Pancreas (tissue), 10 donors: ENCODE measurements at regions not wholly inside any gene's neighbourhood (a gene's known extent, or its start where the extent isn't known, plus 50 kb on each side); places are given as distances from the start of the nearest gene placed in this dataset.

ENCODE experiments used
- ATAC-seq, 4 donors: fragments of 200-7000 bp; cut with Tn5 transposase; one replicate each; pipeline versions ENCODE4 v1.8.0 to v1.9.1; 2020; ENCODE audit warnings: mild to moderate bottlenecking in 4 of 4, moderate library complexity in 4 of 4
- DNase-seq, 6 donors: peaks; one replicate each; pipeline ENCODE4 v3.0.0-alpha.2; 2020
- FAIRE-seq: peaks from 2 replicates; lab custom pipeline; 2012; peaks lifted over from hg19 to GRCh38; lab: Jason Lieb, UNC
- H3K27ac ChIP-seq, 4 donors: fragments of 200-600 bp; sonication (generic); 1 replicate in 3 of 4; 2 replicates in 1 of 4; pipeline versions ENCODE4 v1.5.0 to v1.8.0; 2020
- H3K27me3 ChIP-seq, 4 donors: fragments of 200-600 bp; one replicate each; pipeline ENCODE4 v1.8.0; 2021
- H3K36me3 ChIP-seq, 3 donors: fragments of 200-600 bp; sonication (generic) in 1 of 3; one replicate each; pipeline versions ENCODE4 v1.5.0 to v1.8.0; 2020 to 2021
- H3K4me1 ChIP-seq, 3 donors: fragments of 200-600 bp; one replicate each; pipeline ENCODE4 v1.8.0; 2021
- H3K4me3 ChIP-seq, 4 donors: fragments of 200-600 bp; sonication (generic) in 2 of 4; one replicate each; pipeline versions ENCODE4 v1.5.0 to v1.8.0; 2020 to 2021
- H3K9me3 ChIP-seq, 4 donors: fragments of 200-600 bp; one replicate each; pipeline ENCODE4 v1.8.0; 2021
- CTCF ChIP-seq, 4 donors: fragments of 200-600 bp; sonication (generic) in 3 of 4; IDR thresholded peaks; one replicate each; pipeline versions ENCODE4 v1.5.0 to v1.8.0; 2021; ENCODE audit warnings: antibody characterized with exemption in 4 of 4
- WGBS, 2 donors: extraction: QIAGEN DNeasy Blood & Tissue Kit; methylation state at CpG; one replicate each; pipeline ENCODE4 v1.1.7; 2013; 5-methylcytosine and 5-hydroxymethylcytosine counted together
- intact Hi-C, 3 donors: fragments of 100-400 bp; cut with DNase I; formaldehyde crosslinking; loops; one replicate each; pipeline versions ENCODE4 v1.11.1 to v1.14.2; 2022
- donor health status: healthy with polysubstance abuse.
- donor health status: DM: no; HTN: no; CAD: no; lungs with moderate emphysema.
- donor health status: DM: no; HTN: no; CAD: no.
- donor health status: control.
- donor health status: control.
- donor health status: Bipolar disorder and iron deficiency.
- donor health status: DM: yes; HTN: yes; CAD: no.
- donor health status: DM: no; HTN: no; CAD: no.
- donor health status: DM: no; HTN: no; CAD: no.
- donor health status: DM: yes; HTN: yes; CAD: no.

DNA sequence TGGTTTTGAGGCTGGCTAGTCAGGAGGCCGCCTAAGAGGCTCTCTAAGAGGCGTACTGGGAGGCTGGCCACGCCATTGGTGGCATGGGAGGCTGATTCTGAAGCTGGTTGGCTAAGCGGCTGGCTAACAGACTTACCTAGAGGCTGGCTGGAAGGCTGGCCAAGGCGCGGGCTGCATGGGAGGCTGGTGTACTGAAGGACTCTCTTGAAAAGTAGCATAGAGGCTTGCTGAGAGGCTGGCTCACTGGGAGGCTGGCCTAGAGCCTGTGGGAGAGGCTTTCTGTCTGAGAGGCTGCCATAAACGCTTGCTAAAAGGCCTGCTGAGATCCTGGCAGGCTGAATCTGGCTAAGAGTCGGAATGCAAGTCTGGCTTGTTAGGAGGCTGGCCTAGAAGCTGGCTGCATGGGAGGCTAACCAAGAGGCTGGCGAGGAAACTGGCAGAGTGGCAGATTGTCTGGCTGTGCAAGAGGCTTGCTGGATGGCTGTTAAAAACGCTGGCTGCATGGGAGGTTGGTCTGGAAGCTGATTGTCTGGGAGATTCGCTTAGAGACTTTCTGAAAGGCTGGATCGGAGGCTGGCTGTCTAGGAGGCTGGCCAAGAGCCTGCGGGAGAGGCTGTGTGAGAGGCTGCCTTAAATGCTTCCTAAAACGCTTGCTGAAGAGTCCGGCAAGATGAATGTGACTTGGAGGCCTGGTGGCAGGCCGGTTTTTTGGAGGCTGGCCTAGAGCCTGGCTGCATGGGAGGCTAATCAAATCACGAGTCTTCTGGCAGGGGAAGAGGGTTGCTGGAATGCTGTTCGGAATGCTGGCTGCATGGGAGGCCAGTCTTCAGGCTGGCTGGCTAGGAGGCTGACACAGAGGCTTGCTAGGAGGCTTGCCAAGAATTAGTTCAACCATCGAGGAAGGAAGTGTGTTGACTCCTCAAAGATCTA lies 134.2 kb downstream of the OR13A1 start:
- intact Hi-C loops, result no loop called here
- no peak overlapping the region for H3K27ac ChIP-seq
- no peak overlapping the region for H3K4me3 ChIP-seq
- TF ChIP-seq CTCF (IDR thresholded peaks at IDR 0.05), result no peak
- H3K36me3 ChIP-seq, result no peaks in the 10 kb centered on the region
- no peaks in the 10 kb centered on the region for H3K27me3 ChIP-seq
- H3K9me3 ChIP-seq, result no peaks in the 10 kb centered on the region
- DNase-seq (peak in 1 of 6 donors; percentile 48), FAIRE-seq (no peak), ATAC-seq (peak in 1 of 4 donors; percentile 16)
- 81 to 88% methylated on average over 19 of the region's 19 CpGs for WGBS, 2 donors
- no peaks in the 10 kb centered on the region for H3K4me1 ChIP-seq

DNA sequence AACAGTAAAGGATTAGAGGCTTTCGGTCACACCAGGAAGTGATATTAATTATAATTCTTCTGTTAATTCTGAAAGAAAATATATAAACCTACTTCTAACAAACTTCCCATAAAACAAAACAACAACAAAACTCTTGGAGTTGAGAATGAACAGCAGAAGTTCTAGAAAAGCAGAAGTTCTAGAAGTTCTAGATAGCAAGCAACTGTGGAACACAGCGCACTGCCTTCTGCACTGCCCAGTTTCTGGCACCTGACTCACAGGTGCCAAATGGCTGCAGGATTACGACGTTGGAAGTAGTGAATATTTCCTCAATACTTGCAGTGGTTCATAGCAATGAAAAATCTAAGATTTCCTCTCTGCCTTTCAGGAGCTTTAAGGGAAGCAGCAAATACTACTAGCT lies 132.2 kb downstream of the OR13A1 start:
- 75 to 78% methylated on average over 4 of the region's 4 CpGs for WGBS, 2 donors
- no peak for DNase-seq
- H3K4me1 ChIP-seq, result no peaks in the 10 kb centered on the region
- no peak for TF ChIP-seq CTCF (IDR thresholded peaks at IDR 0.05)
- FAIRE-seq, result no peak
- H3K27me3 ChIP-seq, result no peaks in the 10 kb centered on the region
- no peak overlapping the region for H3K27ac ChIP-seq
- ATAC-seq, result no peak
- H3K9me3 ChIP-seq, result no peaks in the 10 kb centered on the region
- H3K36me3 ChIP-seq, result no peaks in the 10 kb centered on the region
- intact Hi-C loops, result no loop called here
- H3K4me3 ChIP-seq, result no peak overlapping the region

DNA sequence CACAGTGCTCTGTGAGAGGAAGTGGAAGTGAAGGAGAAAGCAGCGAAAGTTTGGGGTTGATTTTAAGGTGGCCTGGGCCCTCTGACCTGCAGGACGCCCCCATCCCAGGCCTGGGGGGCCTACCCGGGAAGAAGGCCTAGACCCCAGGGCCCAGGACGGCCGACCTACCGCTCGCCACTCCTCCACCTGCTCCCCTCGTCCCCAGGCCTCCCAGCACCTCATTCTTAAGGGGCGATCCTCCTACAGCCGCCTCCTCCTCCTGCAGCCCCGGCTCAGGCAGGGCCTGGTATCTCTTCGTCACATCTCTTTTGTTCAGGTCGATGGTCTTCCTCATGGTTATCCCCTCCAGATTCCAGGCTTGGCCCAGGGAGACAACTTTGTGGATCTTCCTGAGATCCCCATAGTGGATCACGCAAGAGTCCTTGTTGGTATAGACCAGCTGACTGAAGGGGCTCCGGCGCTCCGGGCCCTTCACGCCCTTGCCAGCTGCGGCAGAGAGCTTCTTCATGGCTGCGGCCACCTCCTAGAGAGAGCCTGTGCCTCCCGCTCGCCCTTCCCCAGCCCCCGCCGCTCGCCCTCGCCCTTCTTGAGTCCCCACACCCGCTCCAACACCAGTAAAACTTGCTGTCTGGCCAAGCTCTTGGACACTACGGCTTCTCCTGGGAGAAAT lies 117.5 kb downstream of the OR13A1 start:
- Histone ChIP-seq H3K27me3 (peaks cover 0 to 7% (median 0%) of the 10 kb centered on the region in 4 donors), H3K4me1 (no peaks in the 10 kb centered on the region), H3K27ac (no peak overlapping the region), H3K36me3 (no peaks in the 10 kb centered on the region), H3K9me3 (no peaks in the 10 kb centered on the region), H3K4me3 (no peak overlapping the region)
- ATAC-seq (no peak), FAIRE-seq (no peak), DNase-seq (peak in 1 of 6 donors; percentile 53)
- no peak for TF ChIP-seq CTCF (IDR thresholded peaks at IDR 0.05)
- 87 to 93% methylated on average over 28 of the region's 28 CpGs for WGBS, 2 donors
- intact Hi-C loops, result no loop called here

DNA sequence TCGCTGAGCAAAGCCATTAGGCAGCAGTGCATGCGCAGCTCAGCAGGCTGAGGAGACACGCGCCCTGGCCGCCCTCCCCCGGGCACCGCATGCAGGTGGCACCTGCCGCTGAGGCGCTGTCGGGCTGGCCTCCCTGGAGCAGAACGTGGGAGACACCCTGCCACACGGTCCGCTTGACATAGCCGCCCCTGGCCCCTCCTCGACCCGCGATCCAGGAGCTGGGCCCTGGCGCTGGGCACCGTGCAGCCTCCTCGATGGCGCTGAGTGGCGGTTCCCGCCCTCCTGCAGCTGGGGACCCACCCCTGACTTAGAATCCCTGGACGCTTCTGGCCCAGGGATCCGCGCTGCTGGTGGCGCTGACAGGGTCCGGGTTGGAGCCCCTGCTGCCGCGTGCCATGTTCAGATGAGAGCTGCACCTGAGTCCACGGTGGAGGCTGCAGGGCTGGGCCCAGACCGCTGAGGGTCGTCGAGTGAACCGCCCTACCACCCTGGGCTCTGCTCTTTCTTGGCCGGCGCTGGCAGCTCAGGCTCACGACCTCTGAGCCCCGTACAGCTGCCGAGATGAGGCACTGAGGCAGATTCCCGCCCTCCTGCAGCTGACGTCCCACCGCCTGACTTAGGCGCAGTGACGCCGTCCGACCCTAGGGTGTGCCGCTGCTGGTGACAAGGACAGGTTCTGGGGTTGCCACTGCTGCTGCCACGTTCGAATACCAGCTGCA lies 116.8 kb downstream of the OR13A1 start:
- no peak for FAIRE-seq
- H3K4me1 ChIP-seq, result no peaks in the 10 kb centered on the region
- peak in 3 of 4 donors; percentile 34 to 78 (median 73) for ATAC-seq
- H3K27ac ChIP-seq, result no peak overlapping the region
- peaks cover 0 to 7% (median 0%) of the 10 kb centered on the region in 4 donors for H3K27me3 ChIP-seq
- H3K9me3 ChIP-seq, result no peaks in the 10 kb centered on the region
- intact Hi-C loops, result no loop called here
- 47 to 48% methylated on average over 50 of the region's 50 CpGs for WGBS, 2 donors
- DNase-seq, result peak in 3 of 6 donors; percentile 26 to 60 (median 60)
- TF ChIP-seq CTCF (IDR thresholded peaks at IDR 0.05), result no peak
- no peaks in the 10 kb centered on the region for H3K36me3 ChIP-seq
- no peak overlapping the region for H3K4me3 ChIP-seq
